K562 (cell line): ENCODE measurements at regions not wholly inside any gene's neighbourhood (a gene's known extent, or its start where the extent isn't known, plus 50 kb on each side); places are given as distances from the start of the nearest gene placed in this dataset.

Experiments used
- ATAC-seq: fragments of 200-7000 bp; cut with Tn5 transposase; 3 replicates; pipeline ENCODE4 v1.9.1; 2020; ENCODE audit warnings: moderate library complexity
- BruUV-seq: library from RNA; stranded (reverse); fragments of 400-500 nt; replicated peaks from 2 replicates; lab custom pipeline; 2021; lab: Mats Ljungman, UMichigan
- CTCF ChIA-PET: fragments of 300-600 bp; formaldehyde crosslinking; extraction: SDS; loops from one replicate; lab custom pipeline; 2021; ENCODE audit warnings: low intra/inter-chr PET ratio; lab: Yijun Ruan, JAX
- POLR2A ChIA-PET: fragments of 300-600, 350-650 bp; sonication (Branson Sonifier 250); formaldehyde crosslinking; extraction: SDS; loops from one replicate; lab custom pipeline; 2021; ENCODE audit warnings: antibody characterized with exemption, inconsistent platforms; lab: Yijun Ruan, JAX
- DNase-seq, 4 experiments: peaks; one replicate each; pipeline versions ENCODE4 v3.0.0 to v3.0.0-alpha.2; 2011 to 2018; ENCODE audit warnings: low spot score in 3 of 4, mixed read lengths in 3 of 4; ENCODE audit errors: extremely low read depth in 1 of 4
- FAIRE-seq: peaks from 2 replicates; lab custom pipeline; 2011; peaks lifted over from hg19 to GRCh38; lab: Jason Lieb, UNC
- H2AFZ ChIP-seq: 2 replicates; pipeline ENCODE4 v1.6.0; 2011; ENCODE audit warnings: low read depth, low read length, control low read depth, inconsistent platforms
- H3K27ac ChIP-seq: fragments of 200-600 bp; 3 replicates; pipeline ENCODE4 v1.8.0; 2011; ENCODE audit warnings: low read depth, mild to moderate bottlenecking, control low read depth, inconsistent platforms, low read length, moderate library complexity, mixed read lengths; ENCODE audit errors: extremely low read depth
- H3K27me3 ChIP-seq, 2 experiments: fragments of 300-600 bp in 1 of 2; 2 replicates in 1 of 2; 3 replicates in 1 of 2; pipeline versions ENCODE4 v1.6.0 to v1.8.0; 2011; ENCODE audit warnings: inconsistent platforms in 2 of 2, low read length in 2 of 2, mild to moderate bottlenecking in 1 of 2, mixed read lengths in 1 of 2, moderate library complexity in 1 of 2; ENCODE audit not compliant: control insufficient read depth in 2 of 2, insufficient read depth in 2 of 2
- H3K36me3 ChIP-seq: fragments of 300-600 bp; 3 replicates; pipeline ENCODE4 v1.8.0; 2011; ENCODE audit warnings: mild to moderate bottlenecking, low read length, inconsistent platforms; ENCODE audit not compliant: control insufficient read depth, insufficient read depth
- H3K4me1 ChIP-seq, 2 experiments: fragments of 200-600 bp in 1 of 2; replicated peaks in 1 of 2; 2 replicates in 1 of 2; 3 replicates in 1 of 2; pipeline versions ENCODE4 v1.5.1 to v1.8.0; 2011; ENCODE audit warnings: inconsistent platforms in 2 of 2, low read length in 2 of 2, mild to moderate bottlenecking in 1 of 2, mixed read lengths in 1 of 2, moderate library complexity in 1 of 2; ENCODE audit not compliant: control insufficient read depth in 2 of 2, insufficient read depth in 2 of 2
- H3K4me2 ChIP-seq: 2 replicates; pipeline ENCODE4 v1.6.1; 2011; ENCODE audit warnings: low read length, control low read depth, inconsistent platforms, mixed read lengths; ENCODE audit not compliant: insufficient read depth
- H3K4me3 ChIP-seq: fragments of 200-600 bp; sonication (generic), shearing (Covaris generic); 2 replicates; pipeline ENCODE4 v1.5.1; 2016; ENCODE audit warnings: control low read depth, inconsistent platforms
- H3K79me2 ChIP-seq: fragments of 200-600 bp; 3 replicates; pipeline ENCODE4 v1.8.0; 2011; ENCODE audit warnings: low read length, inconsistent platforms; ENCODE audit not compliant: control insufficient read depth, insufficient read depth
- H3K9ac ChIP-seq, 2 experiments: 2 replicates each; pipeline versions ENCODE4 v1.6.0 to v1.6.1; 2011; ENCODE audit warnings: low read depth in 2 of 2, low read length in 2 of 2, control low read depth in 1 of 2, inconsistent platforms in 1 of 2, mild to moderate bottlenecking in 1 of 2, mixed read lengths in 1 of 2; ENCODE audit not compliant: insufficient read depth in 1 of 2
- H3K9me1 ChIP-seq: one replicate; pipeline ENCODE4 v1.6.0; 2011; ENCODE audit warnings: inconsistent platforms, mild to moderate bottlenecking, low read length, moderate library complexity; ENCODE audit not compliant: control insufficient read depth, insufficient read depth
- H3K9me3 ChIP-seq: replicated peaks from 2 replicates; pipeline ENCODE4 v1.5.1; 2011; ENCODE audit warnings: low read depth, low read length, inconsistent platforms; ENCODE audit not compliant: control insufficient read depth, insufficient read depth
- H4K20me1 ChIP-seq: replicated peaks from 2 replicates; pipeline ENCODE4 v1.6.1; 2011; ENCODE audit warnings: low read length, inconsistent platforms, mixed read lengths; ENCODE audit not compliant: control insufficient read depth, insufficient read depth
- MTF1 ChIP-seq: fragments of 250-450 bp; sonication (Bioruptor Pico); IDR thresholded peaks from 2 replicates; pipeline ENCODE4 v1.9.0; 2021; ENCODE audit warnings: moderate library complexity, mild to moderate bottlenecking, inconsistent platforms, borderline replicate concordance
- PHF8 ChIP-seq: fragments of 200-600 bp; sonication (generic); IDR thresholded peaks from 2 replicates; pipeline ENCODE4 v1.6.1; 2012; ENCODE audit warnings: mixed run types, mild to moderate bottlenecking, inconsistent platforms, low read length, moderate library complexity, borderline replicate concordance
- POLR2H ChIP-seq: IDR thresholded peaks from 2 replicates; pipeline ENCODE4 v1.6.1; 2016; ENCODE audit warnings: missing genetic modification characterization, low read depth, mild to moderate bottlenecking, control low read depth, missing compliant biosample characterization, moderate library complexity
- TCF7 ChIP-seq: sonication (generic); IDR thresholded peaks from 2 replicates; pipeline ENCODE4 v1.6.1; 2016; ENCODE audit warnings: antibody characterized with exemption, borderline replicate concordance
- TCF7L2 ChIP-seq: fragments of 150-350 bp; IDR thresholded peaks from 2 replicates; pipeline ENCODE4 v1.6.1; 2016; ENCODE audit warnings: low read depth, mild to moderate bottlenecking, low read length, moderate library complexity
- U2AF2 ChIP-seq: fragments of 200-400 bp; formaldehyde crosslinking; optimal IDR thresholded peaks from 2 replicates; pipeline ENCODE3; 2017; ENCODE audit warnings: low read depth, mild to moderate bottlenecking, low read length
- YY1 ChIP-seq, 3 experiments: IDR thresholded peaks; 2 replicates each; pipeline ENCODE4 v1.6.1; 2011; ENCODE audit warnings: low read length in 2 of 3, mild to moderate bottlenecking in 2 of 3, moderate library complexity in 2 of 3, borderline replicate concordance in 1 of 3, control low read depth in 1 of 3, low read depth in 1 of 3; ENCODE audit not compliant: insufficient read depth in 3 of 3, insufficient replicate concordance in 2 of 3, control insufficient read depth in 1 of 3, insufficient read length in 1 of 3; ENCODE audit errors: extremely low read depth in 1 of 3
- ZC3H8 ChIP-seq: fragments of 450-650 bp; IDR thresholded peaks from 2 replicates; pipeline ENCODE4 v1.6.1; 2017
- ZFP36 ChIP-seq: fragments of 150-350 bp; IDR thresholded peaks from 2 replicates; pipeline ENCODE4 v1.6.1; 2018; ENCODE audit warnings: low read length, low read depth; ENCODE audit not compliant: partially characterized antibody
- ZNF143 ChIP-seq: sonication (generic); formaldehyde crosslinking; IDR thresholded peaks from 2 replicates; pipeline ENCODE4 v1.9.0; 2022; ENCODE audit warnings: mild to moderate bottlenecking, missing genetic modification reagents
- ZNF263 ChIP-seq: sonication (generic); formaldehyde crosslinking; IDR thresholded peaks from 2 replicates; pipeline ENCODE4 v1.8.0; 2022; ENCODE audit warnings: mild to moderate bottlenecking, missing genetic modification reagents, borderline replicate concordance
- ZNF316 ChIP-seq: fragments of 450-650 bp; IDR thresholded peaks from 2 replicates; pipeline ENCODE4 v1.6.1; 2016
- ZNF41 ChIP-seq: fragments of 250-450 bp; sonication (Bioruptor Pico); conservative IDR thresholded peaks from 2 replicates; pipeline ENCODE4 v1.4.0; 2020; ENCODE audit warnings: mild to moderate bottlenecking
- ZNF551 ChIP-seq: fragments of 250-450 bp; sonication (Bioruptor Pico); IDR thresholded peaks from 2 replicates; pipeline ENCODE4 v1.5.0; 2021; ENCODE audit warnings: mild to moderate bottlenecking, moderate library complexity
- ZNF75A ChIP-seq: fragments of 450-650 bp; formaldehyde crosslinking; IDR thresholded peaks from 2 replicates; pipeline ENCODE4 v1.4.0; 2020; ENCODE audit warnings: mild to moderate bottlenecking
- WGBS: fragments of 100-300 bp; shearing (Covaris generic); methylation state at CpG from one replicate; pipeline ENCODE4 v1.1.6; 2016; ENCODE audit warnings: low coverage, mixed read lengths; ENCODE audit not compliant: insufficient coverage; ENCODE audit errors: missing lambda C conversion rate; 5-methylcytosine and 5-hydroxymethylcytosine counted together
- in situ Hi-C: fragments of 300-500 bp; cut with MboI; formaldehyde crosslinking; loops from 4 replicates; pipeline ENCODE4 v1.15.0; 2018; ENCODE audit warnings: inconsistent platforms, mixed read lengths
- intact Hi-C: fragments of 100-400 bp; cut with micrococcal nuclease; formaldehyde crosslinking; loops from 2 replicates; pipeline ENCODE4 v1.14.2; 2022
- TF ChIP-seq, protein P1 (sequence below): fragments of 450-650 bp; IDR thresholded peaks from 2 replicates; pipeline ENCODE4 v1.6.1; 2016; ENCODE audit warnings: low read depth, mild to moderate bottlenecking, moderate library complexity
- TF ChIP-seq, protein P2 (sequence below): fragments of 150-350 bp; conservative IDR thresholded peaks from 2 replicates; pipeline ENCODE4 v1.6.1; 2014; ENCODE audit warnings: low read length
- TF ChIP-seq, protein P3 (sequence below): fragments of 450-650 bp; formaldehyde crosslinking; IDR thresholded peaks from 2 replicates; pipeline ENCODE4 v1.4.0; 2020; ENCODE audit warnings: mild to moderate bottlenecking
- TF ChIP-seq, protein P4 (sequence below): fragments of 450-650 bp; IDR thresholded peaks from one replicate; pipeline ENCODE4 v1.6.1; 2018; ENCODE audit warnings: mild to moderate bottlenecking, moderate library complexity; ENCODE audit not compliant: partially characterized antibody

DNA sequence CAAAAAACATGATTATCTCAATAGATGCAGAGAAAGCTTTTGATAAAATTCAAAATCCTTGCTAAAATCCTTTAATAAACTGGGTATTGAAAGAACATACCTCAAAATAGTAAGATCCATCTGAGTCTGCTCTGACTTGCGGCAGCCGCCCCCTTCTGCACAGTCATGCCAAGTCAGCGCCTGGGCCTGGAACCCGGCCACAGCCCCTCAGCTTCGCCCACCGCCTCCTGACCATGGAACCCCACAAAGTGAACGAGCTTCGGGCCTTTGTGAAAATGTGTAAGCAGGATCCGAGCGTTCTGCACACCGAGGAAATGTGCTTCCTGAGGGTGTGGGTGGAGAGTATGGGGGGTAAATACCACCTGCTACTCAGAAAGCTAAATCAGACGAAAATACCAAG lies 270.9 kb upstream of the TFPI start:
- Histone ChIP-seq H3K9me1 (no peaks in the 10 kb centered on the region), H3K4me2 (no peak overlapping the region), H3K27ac (no peak overlapping the region), H4K20me1 (no peaks in the 10 kb centered on the region), H2AFZ (no peak overlapping the region), H3K27me3 (no peaks in the 10 kb centered on the region), H3K4me3 (no peak overlapping the region), H3K4me1 (no peaks in the 10 kb centered on the region; a peak in 1 of 5 replicates), H3K79me2 (no peaks in the 10 kb centered on the region), H3K36me3 (no peaks in the 10 kb centered on the region), H3K9ac (no peak overlapping the region), H3K9me3 (no peaks in the 10 kb centered on the region)
- FAIRE-seq, result no peak
- no peak for ATAC-seq
- BruUV-seq, result no TSS peak
- intact Hi-C loops, result no loop called here
- ChIA-PET CTCF (no interaction called here), POLR2A (no interaction called here)
- in situ Hi-C loops, result loop anchor here (25.0 kb wide), 1 partner anchor 338 kb away; no protein-coding TSS in a partner anchor
- DNase-seq, result no peak
- no peak for TF ChIP-seq MTF1
- TF ChIP-seq, protein P1, sequence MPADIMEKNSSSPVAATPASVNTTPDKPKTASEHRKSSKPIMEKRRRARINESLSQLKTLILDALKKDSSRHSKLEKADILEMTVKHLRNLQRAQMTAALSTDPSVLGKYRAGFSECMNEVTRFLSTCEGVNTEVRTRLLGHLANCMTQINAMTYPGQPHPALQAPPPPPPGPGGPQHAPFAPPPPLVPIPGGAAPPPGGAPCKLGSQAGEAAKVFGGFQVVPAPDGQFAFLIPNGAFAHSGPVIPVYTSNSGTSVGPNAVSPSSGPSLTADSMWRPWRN, result no peak
- no peak for TF ChIP-seq ZC3H8
- TF ChIP-seq ZNF263 (CRISPR knock-in tag), result no peak
- no peak for TF ChIP-seq ZNF316
- no peak for TF ChIP-seq YY1 (IDR thresholded peaks at IDR 0.05; ENCODE audit: borderline replicate concordance in 1 of 3, control insufficient read depth in 1 of 3, extremely low read depth in 1 of 3, insufficient read depth in 3 of 3, insufficient read length in 1 of 3, insufficient replicate concordance in 2 of 3, low read depth in 1 of 3, low read length in 2 of 3)
- TF ChIP-seq, protein P2, sequence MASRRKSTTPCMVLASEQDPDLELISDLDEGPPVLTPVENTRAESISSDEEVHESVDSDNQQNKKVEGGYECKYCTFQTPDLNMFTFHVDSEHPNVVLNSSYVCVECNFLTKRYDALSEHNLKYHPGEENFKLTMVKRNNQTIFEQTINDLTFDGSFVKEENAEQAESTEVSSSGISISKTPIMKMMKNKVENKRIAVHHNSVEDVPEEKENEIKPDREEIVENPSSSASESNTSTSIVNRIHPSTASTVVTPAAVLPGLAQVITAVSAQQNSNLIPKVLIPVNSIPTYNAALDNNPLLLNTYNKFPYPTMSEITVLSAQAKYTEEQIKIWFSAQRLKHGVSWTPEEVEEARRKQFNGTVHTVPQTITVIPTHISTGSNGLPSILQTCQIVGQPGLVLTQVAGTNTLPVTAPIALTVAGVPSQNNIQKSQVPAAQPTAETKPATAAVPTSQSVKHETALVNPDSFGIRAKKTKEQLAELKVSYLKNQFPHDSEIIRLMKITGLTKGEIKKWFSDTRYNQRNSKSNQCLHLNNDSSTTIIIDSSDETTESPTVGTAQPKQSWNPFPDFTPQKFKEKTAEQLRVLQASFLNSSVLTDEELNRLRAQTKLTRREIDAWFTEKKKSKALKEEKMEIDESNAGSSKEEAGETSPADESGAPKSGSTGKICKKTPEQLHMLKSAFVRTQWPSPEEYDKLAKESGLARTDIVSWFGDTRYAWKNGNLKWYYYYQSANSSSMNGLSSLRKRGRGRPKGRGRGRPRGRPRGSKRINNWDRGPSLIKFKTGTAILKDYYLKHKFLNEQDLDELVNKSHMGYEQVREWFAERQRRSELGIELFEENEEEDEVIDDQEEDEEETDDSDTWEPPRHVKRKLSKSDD, result no peak
- TF ChIP-seq POLR2H (tag), result no peak
- TF ChIP-seq, protein P3, sequence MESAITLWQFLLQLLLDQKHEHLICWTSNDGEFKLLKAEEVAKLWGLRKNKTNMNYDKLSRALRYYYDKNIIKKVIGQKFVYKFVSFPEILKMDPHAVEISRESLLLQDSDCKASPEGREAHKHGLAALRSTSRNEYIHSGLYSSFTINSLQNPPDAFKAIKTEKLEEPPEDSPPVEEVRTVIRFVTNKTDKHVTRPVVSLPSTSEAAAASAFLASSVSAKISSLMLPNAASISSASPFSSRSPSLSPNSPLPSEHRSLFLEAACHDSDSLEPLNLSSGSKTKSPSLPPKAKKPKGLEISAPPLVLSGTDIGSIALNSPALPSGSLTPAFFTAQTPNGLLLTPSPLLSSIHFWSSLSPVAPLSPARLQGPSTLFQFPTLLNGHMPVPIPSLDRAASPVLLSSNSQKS (CRISPR knock-in tag), result no peak
- TF ChIP-seq ZFP36, result no peak
- no peak for TF ChIP-seq ZNF551
- TF ChIP-seq TCF7L2, result no peak
- no peak for TF ChIP-seq U2AF2
- no peak for TF ChIP-seq PHF8
- no peak for TF ChIP-seq ZNF75A (CRISPR knock-in tag)
- TF ChIP-seq TCF7, result no peak
- no peak for TF ChIP-seq ZNF143
- TF ChIP-seq, protein P4, sequence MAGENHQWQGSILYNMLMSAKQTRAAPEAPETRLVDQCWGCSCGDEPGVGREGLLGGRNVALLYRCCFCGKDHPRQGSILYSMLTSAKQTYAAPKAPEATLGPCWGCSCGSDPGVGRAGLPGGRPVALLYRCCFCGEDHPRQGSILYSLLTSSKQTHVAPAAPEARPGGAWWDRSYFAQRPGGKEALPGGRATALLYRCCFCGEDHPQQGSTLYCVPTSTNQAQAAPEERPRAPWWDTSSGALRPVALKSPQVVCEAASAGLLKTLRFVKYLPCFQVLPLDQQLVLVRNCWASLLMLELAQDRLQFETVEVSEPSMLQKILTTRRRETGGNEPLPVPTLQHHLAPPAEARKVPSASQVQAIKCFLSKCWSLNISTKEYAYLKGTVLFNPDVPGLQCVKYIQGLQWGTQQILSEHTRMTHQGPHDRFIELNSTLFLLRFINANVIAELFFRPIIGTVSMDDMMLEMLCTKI, result no peak
- no peak for TF ChIP-seq ZNF41 (CRISPR knock-in tag)
- WGBS, result 4% methylated on average over 12 of the region's 12 CpGs
